Ovary (tissue), 7 donors: ENCODE measurements at regions not wholly inside any gene's neighbourhood (a gene's known extent, or its start where the extent isn't known, plus 50 kb on each side); places are given as distances from the start of the nearest gene placed in this dataset.

ENCODE experiments used
- DNase-seq, 5 donors: peaks; one replicate each; pipeline ENCODE4 v3.0.0-alpha.2; 2019 to 2020
- H3K27ac ChIP-seq, 2 donors: fragments of 200-600 bp; one replicate each; pipeline versions ENCODE4 v1.5.1 to v1.8.0; 2019 to 2022
- H3K27me3 ChIP-seq: fragments of 200-600 bp; one replicate; pipeline ENCODE4 v1.8.0; 2022
- H3K36me3 ChIP-seq: fragments of 200-600 bp; sonication (generic); one replicate; pipeline ENCODE4 v1.5.1; 2019
- H3K4me1 ChIP-seq: one replicate; pipeline ENCODE4 v1.8.1; 2013; ENCODE audit warnings: mild to moderate bottlenecking, moderate library complexity; ENCODE audit not compliant: insufficient read depth
- H3K4me3 ChIP-seq: fragments of 200-600 bp; sonication (generic); one replicate; pipeline ENCODE4 v1.5.1; 2017
- H3K9me3 ChIP-seq, 2 donors: fragments of 200-600 bp in 1 of 2; sonication (generic) in 1 of 2; one replicate each; pipeline versions ENCODE4 v1.5.1 to v1.8.1; 2013 to 2019; ENCODE audit warnings: mild to moderate bottlenecking in 1 of 2, moderate library complexity in 1 of 2
- CTCF ChIP-seq, 3 donors: fragments of 450-650 bp in 2 of 3; fragments of 200-600 bp in 1 of 3; IDR thresholded peaks; one replicate each; pipeline versions ENCODE4 v1.5.1 to v1.8.0; 2016 to 2022; ENCODE audit warnings: antibody characterized with exemption in 3 of 3, mild to moderate bottlenecking in 1 of 3
- EP300 ChIP-seq: sonication (generic); formaldehyde crosslinking; IDR thresholded peaks from one replicate; pipeline ENCODE4 v1.6.1; 2017; ENCODE audit warnings: antibody characterized with exemption
- POLR2A ChIP-seq: fragments of 450-650 bp; IDR thresholded peaks from one replicate; pipeline ENCODE4 v1.6.1; 2017; ENCODE audit warnings: antibody characterized with exemption, mild to moderate bottlenecking, moderate library complexity
- WGBS, 3 donors: extraction: QIAGEN DNeasy Blood & Tissue Kit in 1 of 3; methylation state at CpG; one replicate each; pipeline versions ENCODE4 v1.1.5 to v1.1.7; 2013 to 2017; 5-methylcytosine and 5-hydroxymethylcytosine counted together
- intact Hi-C, 4 donors: fragments of 100-400 bp; cut with DNase I; formaldehyde crosslinking; loops; one replicate each; pipeline versions ENCODE4 v1.11.0 to v1.15.1; 2022 to 2023
- donor health status: DM: no; HTN: no; CAD: no; lungs with moderate emphysema.
- donor health status: DM: no; HTN: no; CAD: no.
- donor health status: Bipolar disorder and iron deficiency.
- donor health status: DM: no; HTN: no; CAD: no.
- donor health status: DM: yes; HTN: yes; CAD: no.

- intact Hi-C loops, result no loop called here
- Histone ChIP-seq H3K9me3 (no peaks in the 10 kb centered on the region), H3K4me1 (no peaks in the 10 kb centered on the region), H3K27ac (no peak overlapping the region), H3K27me3 (no peaks in the 10 kb centered on the region), H3K4me3 (no peak overlapping the region), H3K36me3 (no peaks in the 10 kb centered on the region)
- 89 to 94% (median 94%) methylated on average over 12 of the region's 12 CpGs for WGBS, 3 donors
- no peak for DNase-seq
- TF ChIP-seq POLR2A (no peak), EP300 (no peak), CTCF (IDR thresholded peaks at IDR 0.05) (no peak)
Observed at GRCh38 chr15:89387140-89387903, 52.7 kb upstream of the POLG start.

- intact Hi-C loops, result no loop called here
- no peaks in the 10 kb centered on the region for H3K4me1 ChIP-seq
- 91 to 93% (median 91%) methylated on average over 10 of the region's 10 CpGs for WGBS, 3 donors
- H3K36me3 ChIP-seq, result no peaks in the 10 kb centered on the region
- H3K9me3 ChIP-seq, result no peaks in the 10 kb centered on the region
- no peak overlapping the region for H3K27ac ChIP-seq
- TF ChIP-seq EP300, result no peak
- TF ChIP-seq CTCF (IDR thresholded peaks at IDR 0.05), result no peak
- TF ChIP-seq POLR2A, result no peak
- no peaks in the 10 kb centered on the region for H3K27me3 ChIP-seq
- DNase-seq, result no peak
- no peak overlapping the region for H3K4me3 ChIP-seq
Observed at GRCh38 chr15:89385596-89386331, 51.1 kb upstream of the POLG start.
